WTC11 (cell line): ENCODE measurements at regions not wholly inside any gene's neighbourhood (a gene's known extent, or its start where the extent isn't known, plus 50 kb on each side); places are given as distances from the start of the nearest gene placed in this dataset.

Source experiments
- ATAC-seq: fragments of 200-7000 bp; cut with Tn5 transposase; 2 replicates; pipeline ENCODE4 v1.10.0; 2021; ENCODE audit warnings: mild to moderate bottlenecking, moderate library complexity
- CTCF ChIA-PET: fragments of 300-600 bp; sonication (Branson Sonifier 250); formaldehyde crosslinking; loops from one replicate; lab custom pipeline; 2021; ENCODE audit warnings: antibody characterized with exemption; lab: Charles Lee
- POLR2A ChIA-PET: fragments of 350-600 bp; sonication (Branson Sonifier 250); formaldehyde crosslinking; loops from one replicate; lab custom pipeline; 2021; ENCODE audit warnings: antibody characterized with exemption; lab: Charles Lee
- DNase-seq: peaks from one replicate; pipeline ENCODE4 v3.0.0; 2021; ENCODE audit warnings: low spot score
- H3K27ac Mint-ChIP-seq: 2 replicates; pipeline ENCODE4 v1.8.0; 2021; ENCODE audit warnings: mixed read lengths
- H3K27me3 Mint-ChIP-seq: 2 replicates; pipeline ENCODE4 v1.8.0; 2021; ENCODE audit warnings: low read depth, mild to moderate bottlenecking, moderate library complexity, mixed read lengths
- H3K36me3 Mint-ChIP-seq: 2 replicates; pipeline ENCODE4 v1.8.0; 2021; ENCODE audit warnings: mixed read lengths
- H3K4me1 Mint-ChIP-seq: 2 replicates; pipeline ENCODE4 v1.8.0; 2022; ENCODE audit warnings: mixed read lengths
- H3K4me3 Mint-ChIP-seq: 2 replicates; pipeline ENCODE4 v1.8.0; 2021; ENCODE audit warnings: mild to moderate bottlenecking, moderate library complexity, mixed read lengths
- H3K9me3 Mint-ChIP-seq: 2 replicates; pipeline ENCODE4 v1.8.0; 2021; ENCODE audit warnings: mixed read lengths
- ATF1 ChIP-seq: sonication (generic); formaldehyde crosslinking; IDR thresholded peaks from 2 replicates; pipeline ENCODE4 v1.8.1; 2023; ENCODE audit warnings: mild to moderate bottlenecking, moderate library complexity, missing genetic modification reagents
- E2F5 ChIP-seq: sonication (generic); formaldehyde crosslinking; IDR thresholded peaks from 2 replicates; pipeline ENCODE4 v1.8.1; 2022; ENCODE audit warnings: mild to moderate bottlenecking, moderate library complexity, missing genetic modification reagents
- ELF4 ChIP-seq: sonication (generic); formaldehyde crosslinking; IDR thresholded peaks from 2 replicates; pipeline ENCODE4 v1.8.1; 2022; ENCODE audit warnings: low read depth, mild to moderate bottlenecking, moderate library complexity, missing genetic modification reagents
- FOXJ3 ChIP-seq: sonication (generic); formaldehyde crosslinking; IDR thresholded peaks from 2 replicates; pipeline ENCODE4 v1.9.0; 2021; ENCODE audit warnings: missing genetic modification reagents, mild to moderate bottlenecking, borderline replicate concordance
- FOXK1 ChIP-seq: sonication (generic); formaldehyde crosslinking; IDR thresholded peaks from 2 replicates; pipeline ENCODE4 v1.8.0; 2022; ENCODE audit warnings: mild to moderate bottlenecking, moderate library complexity, missing genetic modification reagents
- GTF2I ChIP-seq: fragments of 250-450 bp; sonication (Bioruptor Pico); conservative IDR thresholded peaks from 2 replicates; pipeline ENCODE4 v1.4.0; 2021; ENCODE audit warnings: mild to moderate bottlenecking
- JUN ChIP-seq: sonication (generic); formaldehyde crosslinking; IDR thresholded peaks from 2 replicates; pipeline ENCODE4 v1.8.0; 2023; ENCODE audit warnings: mild to moderate bottlenecking, missing genetic modification reagents
- KAT7 ChIP-seq: sonication (generic); formaldehyde crosslinking; IDR thresholded peaks from 2 replicates; pipeline ENCODE4 v1.8.1; 2023; ENCODE audit warnings: missing genetic modification reagents, mild to moderate bottlenecking, borderline replicate concordance
- MYBL2 ChIP-seq: sonication (generic); formaldehyde crosslinking; IDR thresholded peaks from 2 replicates; pipeline ENCODE4 v1.8.1; 2023; ENCODE audit warnings: mild to moderate bottlenecking, moderate library complexity, missing genetic modification reagents
- PRRX2 ChIP-seq: fragments of 250-450 bp; sonication (Bioruptor Pico); IDR thresholded peaks from 2 replicates; pipeline ENCODE4 v1.8.0; 2021; ENCODE audit warnings: mild to moderate bottlenecking
- RORB ChIP-seq: fragments of 250-450 bp; sonication (Bioruptor Pico); IDR thresholded peaks from 2 replicates; pipeline ENCODE4 v1.9.0; 2021; ENCODE audit warnings: mild to moderate bottlenecking
- SOX15 ChIP-seq: fragments of 250-450 bp; sonication (Bioruptor Pico); IDR thresholded peaks from 2 replicates; pipeline ENCODE4 v1.9.0; 2021; ENCODE audit warnings: mild to moderate bottlenecking
- STAT6 ChIP-seq: sonication (generic); formaldehyde crosslinking; conservative IDR thresholded peaks from 2 replicates; pipeline ENCODE4 v1.8.1; 2023; ENCODE audit warnings: mild to moderate bottlenecking, low read depth, missing genetic modification reagents, moderate library complexity
- TCF7 ChIP-seq: sonication (generic); formaldehyde crosslinking; IDR thresholded peaks from 2 replicates; pipeline ENCODE4 v1.8.0; 2022; ENCODE audit warnings: mild to moderate bottlenecking, low read depth, missing genetic modification reagents, moderate library complexity
- ZBTB21 ChIP-seq: sonication (generic); formaldehyde crosslinking; IDR thresholded peaks from 2 replicates; pipeline ENCODE4 v1.8.1; 2023; ENCODE audit warnings: mild to moderate bottlenecking, missing genetic modification reagents, borderline replicate concordance
- ZNF219 ChIP-seq: sonication (generic); formaldehyde crosslinking; IDR thresholded peaks from 2 replicates; pipeline ENCODE4 v1.8.0; 2023; ENCODE audit warnings: missing genetic modification reagents, mild to moderate bottlenecking, borderline replicate concordance
- ZNF232 ChIP-seq: sonication (generic); formaldehyde crosslinking; IDR thresholded peaks from 2 replicates; pipeline ENCODE4 v1.8.0; 2022; ENCODE audit warnings: mild to moderate bottlenecking, missing genetic modification reagents
- ZNF317 ChIP-seq: sonication (generic); formaldehyde crosslinking; IDR thresholded peaks from 2 replicates; pipeline ENCODE4 v1.8.1; 2023; ENCODE audit warnings: low read depth, mild to moderate bottlenecking, moderate library complexity, missing genetic modification reagents, borderline replicate concordance
- ZNF423 ChIP-seq: fragments of 250-450 bp; sonication (Bioruptor Pico); IDR thresholded peaks from 2 replicates; pipeline ENCODE4 v2.1.2; 2022; ENCODE audit warnings: mild to moderate bottlenecking, moderate library complexity

- DNase-seq (no peak), ATAC-seq (no peak)
- TF ChIP-seq TCF7 (CRISPR knock-in tag) (no peak), ATF1 (no peak), ZNF317 (CRISPR knock-in tag) (peak; percentile 93)
- Mint-ChIP-seq H3K4me1 (no peaks in the 10 kb centered on the region), H3K36me3 (peaks cover 18% of the 10 kb centered on the region), H3K4me3 (no peak overlapping the region), H3K27me3 (no peaks in the 10 kb centered on the region), H3K27ac (no peak overlapping the region), H3K9me3 (peaks cover 41% of the 10 kb centered on the region)
- POLR2A ChIA-PET = no interaction called here
- CTCF ChIA-PET = no interaction called here
These were observed 142.1 kb upstream of the CMC1 start for GRCh38 chr3:28099296-28099695.

GRCh38 chr3:28101705-28102104 is 139.7 kb upstream of the CMC1 start:
- TF ChIP-seq ELF4 (CRISPR knock-in tag) (no peak), PRRX2 (CRISPR knock-in tag) (no peak)
- no peak for DNase-seq
- peaks cover 29% of the 10 kb centered on the region for H3K9me3 Mint-ChIP-seq
- ChIA-PET CTCF (no interaction called here), POLR2A (no interaction called here)
- no peak for ATAC-seq
- no peak overlapping the region for H3K4me3 Mint-ChIP-seq
- peaks cover 17% of the 10 kb centered on the region for H3K36me3 Mint-ChIP-seq
- H3K4me1 Mint-ChIP-seq = no peaks in the 10 kb centered on the region
- H3K27ac Mint-ChIP-seq = no peak overlapping the region
- no peaks in the 10 kb centered on the region for H3K27me3 Mint-ChIP-seq

- Mint-ChIP-seq H3K27ac (no peak overlapping the region), H3K36me3 (peaks cover 14% of the 10 kb centered on the region), H3K4me1 (no peaks in the 10 kb centered on the region), H3K4me3 (no peak overlapping the region), H3K27me3 (no peaks in the 10 kb centered on the region), H3K9me3 (peaks cover 24% of the 10 kb centered on the region)
- POLR2A ChIA-PET = no interaction called here
- DNase-seq (no peak), ATAC-seq (no peak)
- CTCF ChIA-PET = no interaction called here
- TF ChIP-seq MYBL2 (CRISPR knock-in tag) (no peak), RORB (CRISPR knock-in tag) (no peak), JUN (CRISPR knock-in tag) (no peak), ZBTB21 (CRISPR knock-in tag) (no peak), ZNF219 (CRISPR knock-in tag) (no peak), ZNF232 (CRISPR knock-in tag) (no peak), STAT6 (no peak), FOXJ3 (CRISPR knock-in tag) (no peak), SOX15 (CRISPR knock-in tag) (no peak), ATF1 (no peak), GTF2I (CRISPR knock-in tag) (no peak), ZNF423 (CRISPR knock-in tag) (no peak), ZNF317 (CRISPR knock-in tag) (no peak), KAT7 (CRISPR knock-in tag) (no peak), E2F5 (CRISPR knock-in tag) (no peak), FOXK1 (no peak)
These were observed 137.6 kb upstream of the CMC1 start for GRCh38 chr3:28103861-28104260.
